HEK293 (cell line): ENCODE measurements at regions not wholly inside any gene's neighbourhood (a gene's known extent, or its start where the extent isn't known, plus 50 kb on each side); places are given as distances from the start of the nearest gene placed in this dataset.

Source experiments
- CTCF ChIP-seq: fragments of 450-650 bp; formaldehyde crosslinking; IDR thresholded peaks from 2 replicates; pipeline ENCODE4 v1.5.1; 2016; ENCODE audit warnings: missing biosample characterization, missing genetic modification characterization
- REST ChIP-seq: fragments of 450-650 bp; formaldehyde crosslinking; IDR thresholded peaks from 2 replicates; pipeline ENCODE4 v1.5.1; 2016; ENCODE audit warnings: missing biosample characterization, missing genetic modification characterization
- TCF7L2 ChIP-seq: IDR thresholded peaks from 2 replicates; pipeline ENCODE4 v1.6.1; 2011; ENCODE audit warnings: low read depth, mild to moderate bottlenecking, inconsistent platforms, low read length, moderate library complexity, borderline replicate concordance
- ZNF146 ChIP-seq: fragments of 450-650 bp; formaldehyde crosslinking; IDR thresholded peaks from 2 replicates; pipeline ENCODE4 v1.5.1; 2016; ENCODE audit warnings: missing biosample characterization, missing genetic modification characterization
- ZNF175 ChIP-seq: fragments of 450-650 bp; formaldehyde crosslinking; IDR thresholded peaks from 2 replicates; pipeline ENCODE4 v1.5.1; 2016; ENCODE audit warnings: missing biosample characterization, missing genetic modification characterization
- ZNF184 ChIP-seq: fragments of 450-650 bp; IDR thresholded peaks from 2 replicates; pipeline ENCODE4 v1.5.1; 2018; ENCODE audit warnings: missing biosample characterization, mild to moderate bottlenecking, missing genetic modification characterization
- ZNF335 ChIP-seq: fragments of 450-650 bp; formaldehyde crosslinking; conservative IDR thresholded peaks from 2 replicates; pipeline ENCODE4 v1.5.1; 2016; ENCODE audit warnings: missing biosample characterization, missing genetic modification characterization
- ZNF510 ChIP-seq: fragments of 450-650 bp; formaldehyde crosslinking; IDR thresholded peaks from 2 replicates; pipeline ENCODE4 v1.5.1; 2018; ENCODE audit warnings: mild to moderate bottlenecking, missing genetic modification characterization, missing biosample characterization; ENCODE audit not compliant: insufficient replicate concordance
- ZNF785 ChIP-seq: fragments of 450-650 bp; formaldehyde crosslinking; IDR thresholded peaks from 2 replicates; pipeline ENCODE4 v1.5.1; 2016; ENCODE audit warnings: missing biosample characterization, missing genetic modification characterization

- TF ChIP-seq CTCF (tag by site-specific recombination): no peak
- no peak for TF ChIP-seq TCF7L2
- no peak for TF ChIP-seq REST (tag by site-specific recombination)
- no peak for TF ChIP-seq ZNF510
- no peak for TF ChIP-seq ZNF785 (tag by site-specific recombination)
- TF ChIP-seq ZNF335 (tag by site-specific recombination): no peak
- TF ChIP-seq ZNF175 (tag by site-specific recombination): no peak
- no peak for TF ChIP-seq ZNF184 (tag by site-specific recombination)
- no peak for TF ChIP-seq ZNF146 (tag by site-specific recombination)
Observed at GRCh38 chr14:34094384-34094783, 143.5 kb upstream of the EGLN3 start.
